22Rv1 (cell line): ENCODE measurements at regions not wholly inside any gene's neighbourhood (a gene's known extent, or its start where the extent isn't known, plus 50 kb on each side); places are given as distances from the start of the nearest gene placed in this dataset.

Experiments
- CTCF ChIP-seq: fragments of 450-650 bp; IDR thresholded peaks from 2 replicates; pipeline ENCODE4 v1.5.1; 2017; ENCODE audit warnings: mild to moderate bottlenecking
- ZFX ChIP-seq: fragments of 450-650 bp; IDR thresholded peaks from 2 replicates; pipeline ENCODE4 v1.6.1; 2017; ENCODE audit warnings: antibody characterized with exemption, borderline replicate concordance

GRCh38 chr5:82560969-82561368 is 282.8 kb upstream of the RPS23 start:
- TF ChIP-seq CTCF = no peak
- TF ChIP-seq ZFX = no peak
